Muscle layer of duodenum (tissue), 2 donors: ENCODE measurements at regions not wholly inside any gene's neighbourhood (a gene's known extent, or its start where the extent isn't known, plus 50 kb on each side); places are given as distances from the start of the nearest gene placed in this dataset.

Experiments used
- H3K27ac ChIP-seq: one replicate; pipeline ENCODE4 v1.7.0; 2013; ENCODE audit warnings: mild to moderate bottlenecking, low read length
- H3K27me3 ChIP-seq: one replicate; pipeline ENCODE4 v1.7.0; 2013; ENCODE audit warnings: low read depth, mild to moderate bottlenecking, control low read depth, low read length
- H3K36me3 ChIP-seq, 2 donors: one replicate each; pipeline ENCODE4 v1.7.0; 2013; ENCODE audit warnings: low read length in 2 of 2, control low read depth in 1 of 2, mild to moderate bottlenecking in 1 of 2; ENCODE audit not compliant: insufficient read depth in 2 of 2, control insufficient read depth in 1 of 2
- H3K4me1 ChIP-seq, 2 donors: one replicate each; pipeline ENCODE4 v1.7.0; 2013; ENCODE audit warnings: low read length in 2 of 2, mild to moderate bottlenecking in 2 of 2, control low read depth in 1 of 2, moderate library complexity in 1 of 2; ENCODE audit not compliant: insufficient read depth in 2 of 2, control insufficient read depth in 1 of 2
- H3K4me3 ChIP-seq, 2 donors: one replicate each; pipeline ENCODE4 v1.7.0; 2013; ENCODE audit warnings: low read length in 2 of 2, low read depth in 1 of 2, mild to moderate bottlenecking in 1 of 2
- H3K9me3 ChIP-seq, 2 donors: one replicate each; pipeline ENCODE4 v1.7.0; 2013; ENCODE audit warnings: low read length in 2 of 2, control low read depth in 1 of 2, mild to moderate bottlenecking in 1 of 2; ENCODE audit not compliant: control insufficient read depth in 1 of 2
- donor health status: healthy.

- no peak overlapping the region for H3K4me3 ChIP-seq
- no peak overlapping the region for H3K27ac ChIP-seq
- H3K36me3 ChIP-seq: no peaks in the 10 kb centered on the region
- no peaks in the 10 kb centered on the region for H3K9me3 ChIP-seq
- H3K4me1 ChIP-seq: no peaks in the 10 kb centered on the region
- H3K27me3 ChIP-seq: no peaks in the 10 kb centered on the region
Measured at GRCh38 chr13:90428522-90429210, 918.8 kb upstream of the MIR17HG start.

- no peaks in the 10 kb centered on the region for H3K9me3 ChIP-seq
- H3K27ac ChIP-seq: no peak overlapping the region
- no peaks in the 10 kb centered on the region for H3K27me3 ChIP-seq
- H3K4me3 ChIP-seq: no peak overlapping the region
- H3K4me1 ChIP-seq: no peaks in the 10 kb centered on the region
- no peaks in the 10 kb centered on the region for H3K36me3 ChIP-seq
Measured at GRCh38 chr13:90430127-90430526, 917.4 kb upstream of the MIR17HG start.

- Histone ChIP-seq H3K4me1 (no peaks in the 10 kb centered on the region), H3K4me3 (no peak overlapping the region), H3K9me3 (no peaks in the 10 kb centered on the region), H3K36me3 (no peaks in the 10 kb centered on the region), H3K27ac (no peak overlapping the region), H3K27me3 (no peaks in the 10 kb centered on the region)
Measured at GRCh38 chr13:90436697-90437096, 910.8 kb upstream of the MIR17HG start.

GRCh38 chr13:90438576-90438975 is 908.9 kb upstream of the MIR17HG start:
- Histone ChIP-seq H3K27me3 (no peaks in the 10 kb centered on the region), H3K27ac (no peak overlapping the region), H3K4me3 (no peak overlapping the region), H3K4me1 (no peaks in the 10 kb centered on the region), H3K36me3 (no peaks in the 10 kb centered on the region), H3K9me3 (no peaks in the 10 kb centered on the region)

GRCh38 chr13:90443268-90443667 is 904.2 kb upstream of the MIR17HG start:
- H3K4me1 ChIP-seq: peaks cover 0 to 5% of the 10 kb centered on the region in 2 donors
- H3K4me3 ChIP-seq: no peak overlapping the region
- no peak overlapping the region for H3K27ac ChIP-seq

GRCh38 chr13:90444232-90444631 is 903.3 kb upstream of the MIR17HG start:
- no peaks in the 10 kb centered on the region for H3K9me3 ChIP-seq
- H3K36me3 ChIP-seq: no peaks in the 10 kb centered on the region
- H3K27me3 ChIP-seq: no peaks in the 10 kb centered on the region
- no peak overlapping the region for H3K4me3 ChIP-seq
- H3K27ac ChIP-seq: no peak overlapping the region
- H3K4me1 ChIP-seq: peaks cover 0 to 5% of the 10 kb centered on the region in 2 donors

More at GRCh38 chr13:90443268-90443667, 904.2 kb upstream of the MIR17HG start:
- Histone ChIP-seq H3K9me3 (no peaks in the 10 kb centered on the region), H3K27me3 (no peaks in the 10 kb centered on the region), H3K36me3 (no peaks in the 10 kb centered on the region)

- no peaks in the 10 kb centered on the region for H3K36me3 ChIP-seq
- no peak overlapping the region for H3K4me3 ChIP-seq
- no peak overlapping the region for H3K27ac ChIP-seq
- H3K27me3 ChIP-seq: no peaks in the 10 kb centered on the region
- H3K9me3 ChIP-seq: no peaks in the 10 kb centered on the region
- peaks cover 0 to 5% of the 10 kb centered on the region in 2 donors for H3K4me1 ChIP-seq
Measured at GRCh38 chr13:90445179-90445578, 902.3 kb upstream of the MIR17HG start.

- Histone ChIP-seq H3K4me3 (no peak overlapping the region), H3K9me3 (no peaks in the 10 kb centered on the region), H3K27ac (no peak overlapping the region), H3K36me3 (no peaks in the 10 kb centered on the region), H3K27me3 (no peaks in the 10 kb centered on the region), H3K4me1 (peaks cover 0 to 5% of the 10 kb centered on the region in 2 donors)
Measured at GRCh38 chr13:90447034-90447733, 900.3 kb upstream of the MIR17HG start.

GRCh38 chr13:90447734-90448101 is 899.8 kb upstream of the MIR17HG start:
- Histone ChIP-seq H3K4me3 (no peak overlapping the region), H3K9me3 (no peaks in the 10 kb centered on the region)

GRCh38 chr13:90448466-90449037 is 898.9 kb upstream of the MIR17HG start:
- H3K27me3 ChIP-seq: no peaks in the 10 kb centered on the region
- H3K4me3 ChIP-seq: no peak overlapping the region
- peaks cover 0 to 5% of the 10 kb centered on the region in 2 donors for H3K4me1 ChIP-seq
- no peaks in the 10 kb centered on the region for H3K9me3 ChIP-seq
- H3K36me3 ChIP-seq: no peaks in the 10 kb centered on the region
- no peak overlapping the region for H3K27ac ChIP-seq

More at GRCh38 chr13:90447734-90448101, 899.8 kb upstream of the MIR17HG start:
- no peaks in the 10 kb centered on the region for H3K27me3 ChIP-seq
- no peaks in the 10 kb centered on the region for H3K36me3 ChIP-seq
- H3K27ac ChIP-seq: no peak overlapping the region
- peaks cover 0 to 5% of the 10 kb centered on the region in 2 donors for H3K4me1 ChIP-seq

- H3K4me3 ChIP-seq: no peak overlapping the region
- no peaks in the 10 kb centered on the region for H3K27me3 ChIP-seq
- H3K9me3 ChIP-seq: no peaks in the 10 kb centered on the region
- no peak overlapping the region for H3K27ac ChIP-seq
- H3K36me3 ChIP-seq: no peaks in the 10 kb centered on the region
- H3K4me1 ChIP-seq: no peaks in the 10 kb centered on the region
Measured at GRCh38 chr13:90453342-90453741, 894.1 kb upstream of the MIR17HG start.
